Activated T-helper 17 cell treated with anti-CD3 and anti-CD28 coated beads, Interleukin-2, amount 50 U/mL, for 72 hours (primary cell): ENCODE measurements at regions not wholly inside any gene's neighbourhood (a gene's known extent, or its start where the extent isn't known, plus 50 kb on each side); places are given as distances from the start of the nearest gene placed in this dataset.

Source experiments
- ATAC-seq: fragments of 150-1000 bp; cut with Tn5 transposase; replicated peaks from 2 replicates; pipeline ENCODE4 v1.10.0; 2021; ENCODE audit warnings: mild to moderate bottlenecking, moderate library complexity
- H3K27ac Mint-ChIP-seq: one replicate; pipeline ENCODE4 v1.8.0; 2022; ENCODE audit warnings: mixed read lengths
- H3K27me3 Mint-ChIP-seq: one replicate; pipeline ENCODE4 v1.8.0; 2022; ENCODE audit warnings: mixed read lengths
- H3K36me3 Mint-ChIP-seq: one replicate; pipeline ENCODE4 v1.8.0; 2022; ENCODE audit warnings: low read depth, mild to moderate bottlenecking, mixed read lengths
- H3K4me1 Mint-ChIP-seq: one replicate; pipeline ENCODE4 v1.8.0; 2022; ENCODE audit warnings: mixed read lengths
- H3K4me3 Mint-ChIP-seq: one replicate; pipeline ENCODE4 v1.8.0; 2022; ENCODE audit warnings: mild to moderate bottlenecking, mixed read lengths
- H3K9me3 Mint-ChIP-seq: one replicate; pipeline ENCODE4 v1.8.0; 2022; ENCODE audit warnings: mixed read lengths

- peaks cover 5% of the 10 kb centered on the region for H3K9me3 Mint-ChIP-seq
- peaks cover 19% of the 10 kb centered on the region for H3K4me1 Mint-ChIP-seq
- no peak for ATAC-seq
- H3K27ac Mint-ChIP-seq: peak overlapping the region; percentile 15
- no peaks in the 10 kb centered on the region for H3K36me3 Mint-ChIP-seq
- no peak overlapping the region for H3K4me3 Mint-ChIP-seq
- H3K27me3 Mint-ChIP-seq: no peaks in the 10 kb centered on the region
Measured at GRCh38 chr10:7027237-7027912, 383.5 kb downstream of the SFMBT2 start.

- Mint-ChIP-seq H3K4me1 (peaks cover 19% of the 10 kb centered on the region), H3K9me3 (peaks cover 5% of the 10 kb centered on the region), H3K36me3 (no peaks in the 10 kb centered on the region), H3K27ac (no peak overlapping the region), H3K4me3 (no peak overlapping the region), H3K27me3 (no peaks in the 10 kb centered on the region)
- no peak for ATAC-seq
Measured at GRCh38 chr10:7026818-7027217, 384.0 kb downstream of the SFMBT2 start.

- H3K36me3 Mint-ChIP-seq: no peaks in the 10 kb centered on the region
- peaks cover 17% of the 10 kb centered on the region for H3K4me1 Mint-ChIP-seq
- H3K27ac Mint-ChIP-seq: no peak overlapping the region
- peaks cover 5% of the 10 kb centered on the region for H3K9me3 Mint-ChIP-seq
- no peak for ATAC-seq
- no peak overlapping the region for H3K4me3 Mint-ChIP-seq
- H3K27me3 Mint-ChIP-seq: no peaks in the 10 kb centered on the region
Measured at GRCh38 chr10:7025296-7025695, 385.5 kb downstream of the SFMBT2 start.

GRCh38 chr10:7015457-7015856 lies 395.4 kb downstream of the SFMBT2 start:
- Mint-ChIP-seq H3K27ac (no peak overlapping the region), H3K9me3 (peaks cover 6% of the 10 kb centered on the region), H3K4me3 (no peak overlapping the region), H3K27me3 (no peaks in the 10 kb centered on the region), H3K4me1 (no peaks in the 10 kb centered on the region), H3K36me3 (no peaks in the 10 kb centered on the region)
- ATAC-seq: peak; percentile 66

- H3K4me3 Mint-ChIP-seq: no peak overlapping the region
- no peaks in the 10 kb centered on the region for H3K27me3 Mint-ChIP-seq
- no peaks in the 10 kb centered on the region for H3K36me3 Mint-ChIP-seq
- no peak for ATAC-seq
- no peak overlapping the region for H3K27ac Mint-ChIP-seq
- peaks cover 7% of the 10 kb centered on the region for H3K9me3 Mint-ChIP-seq
- H3K4me1 Mint-ChIP-seq: no peaks in the 10 kb centered on the region
Measured at GRCh38 chr10:7014721-7015120, 396.1 kb downstream of the SFMBT2 start.

GRCh38 chr10:7011994-7012393 lies 398.8 kb downstream of the SFMBT2 start:
- Mint-ChIP-seq H3K27ac (no peak overlapping the region), H3K36me3 (no peaks in the 10 kb centered on the region), H3K4me1 (no peaks in the 10 kb centered on the region), H3K27me3 (no peaks in the 10 kb centered on the region), H3K9me3 (peaks cover 5% of the 10 kb centered on the region), H3K4me3 (no peak overlapping the region)
- no peak for ATAC-seq

GRCh38 chr10:7008645-7009044 lies 402.2 kb downstream of the SFMBT2 start:
- peaks cover 5% of the 10 kb centered on the region for H3K9me3 Mint-ChIP-seq
- no peaks in the 10 kb centered on the region for H3K4me1 Mint-ChIP-seq
- no peaks in the 10 kb centered on the region for H3K36me3 Mint-ChIP-seq
- H3K4me3 Mint-ChIP-seq: no peak overlapping the region
- H3K27ac Mint-ChIP-seq: no peak overlapping the region
- no peak for ATAC-seq
- H3K27me3 Mint-ChIP-seq: no peaks in the 10 kb centered on the region

GRCh38 chr10:7007600-7008190 lies 403.1 kb downstream of the SFMBT2 start:
- no peaks in the 10 kb centered on the region for H3K4me1 Mint-ChIP-seq
- ATAC-seq: no peak
- no peaks in the 10 kb centered on the region for H3K36me3 Mint-ChIP-seq
- H3K27me3 Mint-ChIP-seq: no peaks in the 10 kb centered on the region
- H3K4me3 Mint-ChIP-seq: no peak overlapping the region
- H3K27ac Mint-ChIP-seq: no peak overlapping the region
- H3K9me3 Mint-ChIP-seq: peaks cover 5% of the 10 kb centered on the region

- Mint-ChIP-seq H3K36me3 (no peaks in the 10 kb centered on the region), H3K4me3 (no peak overlapping the region), H3K27me3 (no peaks in the 10 kb centered on the region), H3K9me3 (peaks cover 5% of the 10 kb centered on the region), H3K4me1 (no peaks in the 10 kb centered on the region), H3K27ac (no peak overlapping the region)
- no peak for ATAC-seq
Measured at GRCh38 chr10:7006566-7006965, 404.3 kb downstream of the SFMBT2 start.

- Mint-ChIP-seq H3K4me3 (no peak overlapping the region), H3K36me3 (no peaks in the 10 kb centered on the region), H3K27ac (no peak overlapping the region), H3K4me1 (no peaks in the 10 kb centered on the region), H3K27me3 (no peaks in the 10 kb centered on the region), H3K9me3 (no peaks in the 10 kb centered on the region)
- no peak for ATAC-seq
Measured at GRCh38 chr10:7003831-7004395, 406.9 kb downstream of the SFMBT2 start.

- H3K9me3 Mint-ChIP-seq: no peaks in the 10 kb centered on the region
- no peak overlapping the region for H3K4me3 Mint-ChIP-seq
- no peak for ATAC-seq
- H3K27me3 Mint-ChIP-seq: no peaks in the 10 kb centered on the region
- H3K27ac Mint-ChIP-seq: no peak overlapping the region
- no peaks in the 10 kb centered on the region for H3K4me1 Mint-ChIP-seq
- H3K36me3 Mint-ChIP-seq: no peaks in the 10 kb centered on the region
Measured at GRCh38 chr10:7000061-7000460, 410.8 kb downstream of the SFMBT2 start.

- Mint-ChIP-seq H3K36me3 (no peaks in the 10 kb centered on the region), H3K27ac (no peak overlapping the region), H3K4me3 (no peak overlapping the region), H3K9me3 (no peaks in the 10 kb centered on the region), H3K27me3 (no peaks in the 10 kb centered on the region), H3K4me1 (no peaks in the 10 kb centered on the region)
- ATAC-seq: no peak
Measured at GRCh38 chr10:6999232-6999925, 411.5 kb downstream of the SFMBT2 start.

GRCh38 chr10:6997509-6997908 lies 413.3 kb downstream of the SFMBT2 start:
- no peak overlapping the region for H3K4me3 Mint-ChIP-seq
- no peak for ATAC-seq
- peaks cover 3% of the 10 kb centered on the region for H3K27me3 Mint-ChIP-seq
- no peaks in the 10 kb centered on the region for H3K9me3 Mint-ChIP-seq
- no peaks in the 10 kb centered on the region for H3K4me1 Mint-ChIP-seq
- no peak overlapping the region for H3K27ac Mint-ChIP-seq
- H3K36me3 Mint-ChIP-seq: no peaks in the 10 kb centered on the region

GRCh38 chr10:6996431-6996830 lies 414.4 kb downstream of the SFMBT2 start:
- no peaks in the 10 kb centered on the region for H3K4me1 Mint-ChIP-seq
- no peak overlapping the region for H3K27ac Mint-ChIP-seq
- H3K36me3 Mint-ChIP-seq: no peaks in the 10 kb centered on the region
- ATAC-seq: no peak
- no peak overlapping the region for H3K4me3 Mint-ChIP-seq
- H3K9me3 Mint-ChIP-seq: no peaks in the 10 kb centered on the region
- peaks cover 3% of the 10 kb centered on the region for H3K27me3 Mint-ChIP-seq

GRCh38 chr10:6995831-6996230 lies 415.0 kb downstream of the SFMBT2 start:
- H3K4me1 Mint-ChIP-seq: peaks cover 1% of the 10 kb centered on the region
- no peak overlapping the region for H3K27ac Mint-ChIP-seq
- no peak for ATAC-seq
- H3K4me3 Mint-ChIP-seq: no peak overlapping the region
- H3K36me3 Mint-ChIP-seq: no peaks in the 10 kb centered on the region
- no peaks in the 10 kb centered on the region for H3K9me3 Mint-ChIP-seq
- peaks cover 3% of the 10 kb centered on the region for H3K27me3 Mint-ChIP-seq
